ENCODE measurements at regions not wholly inside any gene's neighbourhood (a gene's known extent, or its start where the extent isn't known, plus 50 kb on each side); places are given as distances from the start of the nearest gene placed in this dataset.

GRCh38 chr16:76190480-76190879, 86.7 kb upstream of the CNTNAP4 start:
- no peak for DNase-seq

GRCh38 chr16:76193906-76194615, 83.1 kb upstream of the CNTNAP4 start:
- DNase-seq, result no peak

- no peak for DNase-seq
These were observed 82.6 kb upstream of the CNTNAP4 start for GRCh38 chr16:76194616-76195015.

- DNase-seq, result no peak
These were observed 82.1 kb upstream of the CNTNAP4 start for GRCh38 chr16:76195056-76195455.

GRCh38 chr16:76195648-76196047, 81.6 kb upstream of the CNTNAP4 start:
- DNase-seq, result no peak

GRCh38 chr16:76197900-76198299, 79.3 kb upstream of the CNTNAP4 start:
- no peak for DNase-seq

- DNase-seq, result no peak
These were observed 77.5 kb upstream of the CNTNAP4 start for GRCh38 chr16:76199681-76200220.

GRCh38 chr16:76201385-76201784, 75.8 kb upstream of the CNTNAP4 start:
- no peak for DNase-seq

- DNase-seq, result no peak
These were observed 73.0 kb upstream of the CNTNAP4 start for GRCh38 chr16:76204249-76204648.

GRCh38 chr16:76207270-76207669, 69.9 kb upstream of the CNTNAP4 start:
- no peak for DNase-seq

GRCh38 chr16:76210157-76210556, 67.0 kb upstream of the CNTNAP4 start:
- DNase-seq, result no peak

GRCh38 chr16:76213860-76214259, 63.3 kb upstream of the CNTNAP4 start:
- DNase-seq, result no peak

GRCh38 chr16:76214856-76215255, 62.3 kb upstream of the CNTNAP4 start:
- no peak for DNase-seq

GRCh38 chr16:76222087-76222486, 55.1 kb upstream of the CNTNAP4 start:
- no peak for DNase-seq

- no peak for DNase-seq
These were observed 54.3 kb upstream of the CNTNAP4 start for GRCh38 chr16:76222853-76223252.

GRCh38 chr16:76226011-76226410, 51.2 kb upstream of the CNTNAP4 start:
- DNase-seq, result no peak

- no peak for DNase-seq
These were observed 50.7 kb upstream of the CNTNAP4 start for GRCh38 chr16:76226481-76226880.

Data from SIG-M5 (cell line).